SH-SY5Y (cell line): ENCODE measurements at regions not wholly inside any gene's neighbourhood (a gene's known extent, or its start where the extent isn't known, plus 50 kb on each side); places are given as distances from the start of the nearest gene placed in this dataset.

ENCODE experiments used
- GATA2 ChIP-seq: IDR thresholded peaks from 2 replicates; pipeline ENCODE4 v1.6.1; 2011; ENCODE audit warnings: mild to moderate bottlenecking, low read depth, low read length
- GATA3 ChIP-seq: IDR thresholded peaks from 2 replicates; pipeline ENCODE4 v1.6.1; 2011; ENCODE audit warnings: low read depth, mild to moderate bottlenecking, low read length, moderate library complexity

GRCh38 chr1:169019419-169020058, 87.0 kb upstream of the ATP1B1 start:
- TF ChIP-seq GATA2 (no peak), GATA3 (no peak)
